NCI-H1417 treated with DMSO at 0.1 percent for 48 hours (cell line): ENCODE measurements at regions not wholly inside any gene's neighbourhood (a gene's known extent, or its start where the extent isn't known, plus 50 kb on each side); places are given as distances from the start of the nearest gene placed in this dataset.

ENCODE experiments used
- DNase-seq: peaks from one replicate; lab custom pipeline; 2025; lab: John Stamatoyannopoulos, UW

GRCh38 chr3:59131016-59131766 is 81.4 kb upstream of the CFAP20DC start:
- DNase-seq = no peak

DNA sequence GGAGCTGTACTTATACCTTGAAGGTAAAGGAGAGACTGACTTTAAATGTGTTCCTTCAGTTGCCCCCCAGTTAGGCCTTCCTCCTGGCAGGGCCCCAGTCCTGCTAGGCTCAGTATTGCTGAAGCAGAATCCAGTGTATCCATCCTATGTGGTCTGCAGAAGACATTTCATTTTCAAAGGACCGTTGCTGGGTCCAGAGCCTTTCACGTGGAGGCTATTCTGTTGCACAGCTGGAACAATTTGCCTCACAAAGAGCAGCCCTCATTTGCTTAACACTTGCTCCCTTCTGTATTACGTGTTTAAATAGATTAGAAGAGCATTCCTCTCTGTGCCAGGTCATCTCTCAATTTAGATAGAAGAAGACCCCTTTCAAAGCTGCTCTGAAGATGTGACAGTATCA is 78.9 kb upstream of the CFAP20DC start:
- DNase-seq = no peak

DNA sequence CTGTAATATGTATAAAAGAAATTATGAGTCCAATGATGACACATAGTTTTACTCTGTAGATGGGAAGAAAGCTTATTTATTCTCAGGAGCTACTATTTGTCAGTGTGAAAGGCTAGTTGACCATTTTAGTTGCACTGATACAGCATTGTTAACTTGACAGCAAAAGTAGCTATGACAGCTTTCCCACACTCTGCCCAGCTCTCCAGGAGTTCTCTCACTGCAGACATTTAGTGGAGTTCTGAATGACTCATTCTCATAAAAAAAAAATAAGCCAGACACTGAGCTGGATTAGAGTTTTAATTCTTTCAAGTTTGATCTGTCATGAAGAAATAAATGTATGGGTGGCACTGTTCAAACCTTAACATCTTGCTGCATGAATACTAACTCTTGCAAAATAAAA is 77.2 kb upstream of the CFAP20DC start:
- DNase-seq = no peak

GRCh38 chr3:59126446-59126845 is 76.6 kb upstream of the CFAP20DC start:
- DNase-seq = no peak

- DNase-seq = no peak
Observed at GRCh38 chr3:59121346-59122144, 71.7 kb upstream of the CFAP20DC start.

DNA sequence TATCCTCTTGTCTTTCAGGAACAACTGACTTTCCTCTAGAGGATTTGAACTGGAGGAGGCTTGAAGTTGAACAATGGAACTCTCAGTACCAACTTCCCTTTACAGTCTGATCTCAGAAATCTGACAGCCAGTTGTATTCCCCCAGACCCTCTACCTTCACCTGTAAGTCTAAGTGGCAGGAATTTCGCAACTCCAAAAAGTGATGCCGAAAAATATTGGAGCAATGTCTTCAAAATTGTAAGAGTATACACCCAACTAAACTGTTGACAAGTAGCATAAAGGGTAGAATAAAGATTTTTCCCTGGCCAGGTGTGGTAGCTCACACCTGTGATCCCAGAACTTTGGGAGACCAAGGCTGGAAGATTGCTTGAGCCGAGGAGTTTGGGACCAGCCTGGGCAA is 69.1 kb upstream of the CFAP20DC start:
- no peak for DNase-seq

GRCh38 chr3:59117396-59117795 is 67.6 kb upstream of the CFAP20DC start:
- no peak for DNase-seq

DNA sequence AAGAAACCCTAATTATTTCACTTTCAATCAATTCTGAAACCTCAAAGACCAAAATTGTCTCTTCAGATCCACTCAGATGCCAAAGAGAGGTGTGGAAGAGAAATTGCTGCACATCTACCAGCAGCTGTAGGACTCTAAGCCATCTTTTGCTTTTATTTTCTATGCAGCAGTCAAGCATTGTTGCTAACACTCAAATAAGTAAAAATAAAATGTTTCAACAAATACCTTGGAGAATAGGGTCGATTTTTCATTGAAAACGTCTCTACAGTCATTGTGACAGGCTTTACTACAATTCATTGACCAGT is 66.4 kb upstream of the CFAP20DC start:
- DNase-seq = no peak

GRCh38 chr3:59115364-59116232 is 65.8 kb upstream of the CFAP20DC start:
- DNase-seq = no peak

- no peak for DNase-seq
Observed at GRCh38 chr3:59107856-59108815, 58.3 kb upstream of the CFAP20DC start.

DNA sequence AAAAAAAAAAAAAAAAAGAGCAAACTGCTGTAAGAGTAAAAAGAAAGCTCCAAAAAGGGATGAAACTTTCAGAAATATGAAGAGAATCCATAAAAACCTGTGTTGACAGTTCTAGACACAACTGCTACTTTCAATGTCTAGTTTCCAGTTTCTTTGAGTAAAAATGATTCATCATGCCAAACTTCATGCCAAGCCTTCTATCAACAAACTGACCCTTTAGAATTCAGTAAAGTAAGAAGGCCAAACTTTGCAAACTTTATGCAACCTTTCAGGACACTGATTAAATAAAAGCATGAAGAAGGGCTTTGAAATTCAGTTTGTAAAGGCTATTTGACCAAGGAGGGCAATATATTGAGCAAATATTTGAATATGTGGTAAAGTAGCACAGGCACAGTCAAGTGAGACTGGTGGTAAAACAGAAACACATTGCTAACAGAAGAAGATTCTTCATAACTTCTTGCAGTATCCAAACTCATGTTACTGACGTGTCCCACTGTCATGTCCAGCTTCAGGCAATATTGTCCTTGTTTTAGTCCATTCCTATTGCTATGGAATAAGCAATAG is 56.3 kb upstream of the CFAP20DC start:
- DNase-seq = no peak

- no peak for DNase-seq
Observed at GRCh38 chr3:59103552-59103951, 53.7 kb upstream of the CFAP20DC start.

- DNase-seq = no peak
Observed at GRCh38 chr3:59101231-59101736, 51.5 kb upstream of the CFAP20DC start.
